T-helper 2 cell treated with Interferon-gamma antibody and Interleukin-4, amounts not matched to agents 5 μg/mL and 100 μg/mL, for 36 hours (primary cell): ENCODE measurements at regions not wholly inside any gene's neighbourhood (a gene's known extent, or its start where the extent isn't known, plus 50 kb on each side); places are given as distances from the start of the nearest gene placed in this dataset.
"Not testable (repeated sequence)": the region's sequence is repeated elsewhere in the genome, so short reads cannot be mapped to it uniquely, and the experiment has no call there.

Experiments
- DNase-seq: peaks from one replicate; pipeline ENCODE4 v3.0.0; 2021; ENCODE audit warnings: low spot score
- H3K27ac Mint-ChIP-seq: one replicate; pipeline ENCODE4 v1.8.0; 2021; ENCODE audit warnings: mild to moderate bottlenecking, mixed read lengths
- H3K27me3 Mint-ChIP-seq: one replicate; pipeline ENCODE4 v1.8.0; 2021; ENCODE audit warnings: low read depth, mixed read lengths
- H3K36me3 Mint-ChIP-seq: one replicate; pipeline ENCODE4 v1.8.0; 2021; ENCODE audit warnings: low read depth, mixed read lengths
- H3K4me1 Mint-ChIP-seq: one replicate; pipeline ENCODE4 v1.8.0; 2021; ENCODE audit warnings: low read depth, mixed read lengths
- H3K4me3 Mint-ChIP-seq: one replicate; pipeline ENCODE4 v1.8.0; 2022; ENCODE audit warnings: mild to moderate bottlenecking, moderate library complexity, mixed read lengths
- H3K9me3 Mint-ChIP-seq: one replicate; pipeline ENCODE4 v1.8.0; 2021; ENCODE audit warnings: mixed read lengths

DNA sequence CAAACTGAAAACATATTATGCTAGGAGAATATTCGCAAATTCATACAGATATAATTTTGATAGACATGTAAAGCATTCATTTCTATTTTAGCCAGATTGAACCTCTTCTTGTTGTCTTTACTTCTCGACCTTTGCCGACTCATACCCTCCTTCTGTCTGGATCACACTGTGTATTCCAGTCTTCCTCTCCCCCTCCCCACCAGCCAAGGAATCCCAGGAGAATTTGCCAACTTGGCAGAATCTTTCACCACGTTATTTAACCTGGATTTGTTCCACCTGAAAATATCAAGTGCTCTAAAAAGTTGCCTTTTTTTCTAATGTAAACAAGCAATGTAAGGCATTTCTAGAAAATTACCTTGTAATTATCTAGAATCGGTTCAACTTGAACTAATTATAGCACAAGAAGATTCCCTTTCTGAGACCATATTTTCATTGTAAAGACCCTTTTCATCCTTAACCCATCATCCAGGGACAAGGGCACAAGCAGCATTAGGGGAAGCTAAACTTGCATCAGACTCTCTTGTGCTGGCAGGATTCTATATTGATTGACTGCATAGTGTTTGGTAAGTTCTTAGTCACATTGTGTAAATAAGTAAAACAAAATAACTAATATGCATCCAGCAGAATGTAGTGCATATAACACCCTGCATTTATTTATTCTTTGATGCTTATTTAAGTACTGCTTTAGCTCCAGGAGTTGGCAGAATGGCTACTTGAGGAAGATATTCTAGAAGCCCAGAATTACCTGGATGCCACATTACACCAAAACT, 1328.7 kb upstream of the NXPH2 start:
- Mint-ChIP-seq H3K9me3 (peaks cover 34% of the 10 kb centered on the region), H3K4me1 (no peaks in the 10 kb centered on the region), H3K27me3 (no peaks in the 10 kb centered on the region), H3K27ac (no peak overlapping the region), H3K4me3 (no peak overlapping the region), H3K36me3 (no peaks in the 10 kb centered on the region)
- DNase-seq, result no peak

DNA sequence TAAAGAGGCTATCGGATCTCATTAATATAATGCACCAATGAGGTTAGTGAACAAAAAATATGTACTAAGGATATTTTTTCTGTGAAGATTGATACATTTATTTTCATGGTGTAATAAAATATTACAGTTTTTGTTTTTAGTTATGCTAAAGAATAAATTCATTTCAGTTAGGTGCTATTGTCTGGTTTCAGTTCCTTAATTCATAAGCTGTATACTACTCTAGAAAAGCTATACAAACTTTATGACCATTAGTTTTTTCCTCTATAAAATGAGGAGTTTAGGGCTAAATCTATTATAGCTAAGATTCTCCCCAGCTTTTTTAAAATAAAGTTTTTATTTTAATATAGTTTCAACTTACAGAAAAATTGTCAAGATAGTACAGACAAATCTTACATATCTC, 1311.7 kb upstream of the NXPH2 start:
- no peak for DNase-seq
- Mint-ChIP-seq H3K27ac (no peak overlapping the region), H3K27me3 (no peaks in the 10 kb centered on the region), H3K4me1 (no peaks in the 10 kb centered on the region), H3K9me3 (peaks cover 15% of the 10 kb centered on the region), H3K36me3 (no peaks in the 10 kb centered on the region), H3K4me3 (no peak overlapping the region)

DNA sequence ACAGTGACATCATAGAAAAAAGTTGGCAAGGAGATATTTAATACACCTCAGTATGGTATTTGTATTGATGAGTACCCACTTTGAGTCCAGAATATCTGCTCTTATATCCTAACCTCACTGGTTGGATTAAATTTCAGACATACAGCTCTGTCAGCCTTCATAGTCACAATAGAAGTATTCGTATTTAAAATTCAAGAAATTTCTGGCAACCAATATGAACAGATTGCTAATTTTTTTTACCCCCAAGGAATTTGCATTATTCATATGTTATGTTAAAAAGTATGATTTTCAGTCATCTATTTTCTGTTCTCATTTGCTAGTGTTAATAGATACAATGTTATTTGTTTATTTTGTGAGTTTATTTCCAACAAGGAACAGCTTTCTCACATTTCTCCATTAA, 1306.8 kb upstream of the NXPH2 start:
- Mint-ChIP-seq H3K27ac (no peak overlapping the region), H3K4me1 (no peaks in the 10 kb centered on the region), H3K4me3 (no peak overlapping the region), H3K9me3 (peaks cover 16% of the 10 kb centered on the region), H3K27me3 (no peaks in the 10 kb centered on the region), H3K36me3 (no peaks in the 10 kb centered on the region)
- no peak for DNase-seq

DNA sequence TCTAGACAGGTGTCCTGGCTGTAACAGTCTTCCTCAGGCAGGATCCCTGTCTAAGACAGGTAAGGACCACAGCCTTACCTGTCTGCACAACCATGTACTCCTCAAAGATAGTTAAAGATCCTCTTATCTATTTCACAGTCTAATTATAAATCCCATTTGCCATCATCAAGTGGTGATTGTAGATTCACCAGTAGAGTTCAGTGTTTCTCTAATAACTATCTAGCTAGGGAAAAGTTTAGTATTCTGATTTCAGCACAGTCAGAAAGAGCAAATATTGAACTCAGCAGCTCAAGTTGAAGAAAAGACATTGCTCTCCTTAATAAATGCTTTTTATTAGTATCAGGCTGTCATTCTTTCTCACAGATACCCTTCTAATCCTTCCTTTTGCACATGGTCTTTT, 1305.5 kb upstream of the NXPH2 start:
- Mint-ChIP-seq H3K9me3 (peaks cover 16% of the 10 kb centered on the region), H3K4me1 (no peaks in the 10 kb centered on the region), H3K27ac (no peak overlapping the region), H3K36me3 (no peaks in the 10 kb centered on the region), H3K4me3 (no peak overlapping the region), H3K27me3 (no peaks in the 10 kb centered on the region)
- no peak for DNase-seq

DNA sequence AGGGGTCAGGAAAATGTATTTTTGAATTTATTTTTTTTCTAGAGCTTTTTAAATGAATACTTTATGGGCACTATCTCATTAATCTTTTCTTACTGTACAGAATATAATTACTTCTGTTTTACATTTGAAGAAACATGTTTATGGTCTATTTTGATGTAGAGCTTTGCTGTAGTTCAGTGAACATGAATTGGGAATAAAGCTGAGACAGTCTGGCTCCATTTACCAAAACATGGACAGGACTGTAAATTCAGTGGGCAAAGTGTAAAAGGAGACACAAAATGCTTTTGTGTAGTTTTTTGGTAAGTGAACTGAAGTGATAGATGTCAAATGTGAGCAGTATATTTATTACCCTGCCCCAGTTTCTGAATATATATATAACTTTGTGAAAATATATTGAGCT, 1298.8 kb upstream of the NXPH2 start:
- Mint-ChIP-seq H3K27ac (no peak overlapping the region), H3K4me3 (no peak overlapping the region), H3K36me3 (no peaks in the 10 kb centered on the region), H3K9me3 (peaks cover 24% of the 10 kb centered on the region), H3K4me1 (no peaks in the 10 kb centered on the region), H3K27me3 (no peaks in the 10 kb centered on the region)
- no peak for DNase-seq

DNA sequence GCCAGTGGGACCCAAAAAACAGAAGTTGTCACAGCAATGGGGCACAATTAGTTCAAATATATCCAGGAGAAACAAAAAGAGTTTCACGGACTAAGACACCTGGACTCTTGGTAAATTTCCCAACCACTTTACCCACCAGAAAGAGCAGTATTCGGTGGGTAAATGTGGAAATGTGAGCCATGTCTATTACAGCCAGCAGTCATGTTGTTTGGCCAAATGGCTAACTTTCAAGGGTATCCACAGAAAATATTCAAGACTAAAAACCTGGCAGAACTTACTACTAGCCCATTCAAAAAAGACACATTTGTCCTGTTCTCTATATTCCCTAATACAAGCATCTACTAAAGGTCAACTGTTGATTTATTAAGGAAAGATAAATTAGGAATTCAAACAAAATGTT, 1296.0 kb upstream of the NXPH2 start:
- Mint-ChIP-seq H3K4me3 (no peak overlapping the region), H3K4me1 (no peaks in the 10 kb centered on the region), H3K27ac (no peak overlapping the region), H3K27me3 (no peaks in the 10 kb centered on the region), H3K36me3 (no peaks in the 10 kb centered on the region), H3K9me3 (peaks cover 36% of the 10 kb centered on the region)
- DNase-seq, result no peak

DNA sequence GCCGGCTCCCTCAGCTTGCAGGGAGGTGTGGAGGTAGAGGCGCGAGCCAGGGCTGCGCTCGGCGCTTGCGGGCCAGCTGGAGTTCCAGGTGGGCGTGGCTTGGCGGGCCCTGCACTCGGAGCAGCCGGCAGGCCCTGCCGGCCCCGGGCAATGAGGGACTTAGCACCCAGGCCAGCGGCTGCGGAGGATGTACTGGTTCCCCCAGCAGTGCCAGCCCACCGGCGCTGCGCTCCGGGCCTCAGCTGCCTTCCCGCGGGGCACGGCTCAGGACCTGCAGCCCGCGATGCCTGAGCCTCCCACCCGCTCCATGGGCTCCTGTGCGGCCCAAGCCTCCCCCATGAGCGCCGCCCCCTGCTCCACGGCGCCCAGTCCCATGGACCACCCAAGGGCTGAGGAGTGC, 1293.6 kb upstream of the NXPH2 start:
- H3K36me3 Mint-ChIP-seq, result not testable (repeated sequence)
- peaks cover 40% of the 10 kb centered on the region for H3K9me3 Mint-ChIP-seq

DNA sequence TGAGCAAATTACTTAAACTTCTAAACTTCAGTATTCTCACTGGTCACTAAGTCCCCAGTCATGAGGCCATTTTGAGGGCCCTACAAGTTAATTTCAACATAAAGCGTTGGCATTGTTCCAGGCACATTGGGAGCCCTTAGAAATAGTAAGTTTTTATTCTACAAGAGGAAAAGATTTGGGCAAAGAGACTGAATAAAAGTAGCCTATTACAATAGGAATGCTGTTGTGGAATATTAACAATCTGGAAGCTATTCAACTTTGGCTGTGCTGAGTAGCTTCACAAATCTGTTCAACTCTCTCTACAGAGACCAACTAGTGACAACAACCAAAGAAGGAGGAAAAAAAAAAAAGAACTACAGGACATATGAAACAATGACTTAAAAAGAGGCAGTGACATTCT, 1287.5 kb upstream of the NXPH2 start:
- Mint-ChIP-seq H3K4me3 (no peak overlapping the region), H3K4me1 (no peaks in the 10 kb centered on the region), H3K27ac (no peak overlapping the region), H3K9me3 (peaks cover 41% of the 10 kb centered on the region), H3K36me3 (no peaks in the 10 kb centered on the region), H3K27me3 (no peaks in the 10 kb centered on the region)
- no peak for DNase-seq

More for the DNA sequence above, 1293.6 kb upstream of the NXPH2 start:
- not testable (repeated sequence) for DNase-seq, H3K27me3 Mint-ChIP-seq, H3K4me3 Mint-ChIP-seq, H3K4me1 Mint-ChIP-seq, H3K27ac Mint-ChIP-seq

DNA sequence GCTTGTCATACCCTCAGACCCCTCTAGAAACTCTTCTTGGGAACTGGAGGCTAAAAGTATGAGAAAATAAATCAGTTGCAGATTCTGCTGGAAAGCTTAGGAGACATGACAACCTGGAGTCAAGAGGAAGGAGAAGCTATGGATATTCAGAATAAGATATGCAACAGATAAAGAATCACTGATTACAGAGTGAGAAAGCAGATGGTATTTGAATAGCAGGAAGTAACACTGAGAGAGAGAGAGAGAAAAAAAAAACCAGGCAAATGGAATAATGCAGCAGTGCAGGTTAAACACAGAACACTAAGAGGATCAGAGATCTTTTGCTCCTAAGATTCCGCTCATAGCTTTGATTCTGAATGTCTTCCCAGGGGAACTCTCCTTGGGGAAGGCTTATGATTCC, 1284.1 kb upstream of the NXPH2 start:
- Mint-ChIP-seq H3K4me3 (no peak overlapping the region), H3K27me3 (no peaks in the 10 kb centered on the region), H3K27ac (no peak overlapping the region), H3K36me3 (no peaks in the 10 kb centered on the region), H3K9me3 (peaks cover 27% of the 10 kb centered on the region), H3K4me1 (no peaks in the 10 kb centered on the region)
- no peak for DNase-seq

DNA sequence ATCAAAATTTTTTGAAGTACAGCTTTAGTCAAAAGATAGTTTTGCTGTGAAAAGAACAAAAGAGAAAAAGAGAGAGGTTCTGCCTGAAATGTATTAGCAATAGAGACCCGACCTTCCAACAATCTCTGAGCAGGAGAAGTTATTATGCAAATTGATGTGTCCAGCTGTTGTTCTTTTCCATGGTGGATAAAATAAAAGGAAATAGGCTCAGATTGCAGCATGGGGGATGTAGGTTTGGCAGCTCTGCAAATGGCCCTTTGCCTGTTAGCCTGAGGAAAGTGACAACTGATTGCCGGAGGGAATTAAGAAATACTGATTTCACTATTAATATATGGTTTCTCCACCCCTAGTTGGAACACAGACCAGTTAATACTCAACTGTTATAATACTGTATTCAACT, 1283.2 kb upstream of the NXPH2 start:
- no peak overlapping the region for H3K27ac Mint-ChIP-seq

DNA sequence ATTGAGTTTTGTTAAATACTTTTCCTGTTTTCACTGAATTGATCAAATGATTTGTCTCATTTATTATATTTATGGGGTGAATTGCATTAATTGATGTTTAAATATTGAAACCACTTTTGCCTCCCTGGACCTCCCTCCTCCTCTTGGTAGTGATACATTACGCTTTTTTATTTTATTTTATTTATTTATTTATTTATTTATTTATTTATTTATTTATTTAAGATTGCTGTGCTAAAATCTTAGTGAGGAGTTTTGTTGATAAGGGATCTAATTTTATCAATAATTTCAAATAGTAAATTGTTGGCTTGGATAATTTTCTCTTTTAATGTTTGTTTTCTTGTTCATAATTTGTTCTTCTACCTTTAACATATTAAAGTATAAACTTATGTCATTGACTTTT, 1281.0 kb upstream of the NXPH2 start:
- Mint-ChIP-seq H3K27ac (no peak overlapping the region), H3K4me3 (no peak overlapping the region), H3K4me1 (no peaks in the 10 kb centered on the region), H3K9me3 (peaks cover 23% of the 10 kb centered on the region), H3K36me3 (no peaks in the 10 kb centered on the region), H3K27me3 (no peaks in the 10 kb centered on the region)
- DNase-seq, result no peak

More for the DNA sequence above, 1283.2 kb upstream of the NXPH2 start:
- H3K4me3 Mint-ChIP-seq, result no peak overlapping the region
- H3K4me1 Mint-ChIP-seq, result no peaks in the 10 kb centered on the region
- no peak for DNase-seq
- no peaks in the 10 kb centered on the region for H3K36me3 Mint-ChIP-seq
- no peaks in the 10 kb centered on the region for H3K27me3 Mint-ChIP-seq
- peaks cover 23% of the 10 kb centered on the region for H3K9me3 Mint-ChIP-seq

DNA sequence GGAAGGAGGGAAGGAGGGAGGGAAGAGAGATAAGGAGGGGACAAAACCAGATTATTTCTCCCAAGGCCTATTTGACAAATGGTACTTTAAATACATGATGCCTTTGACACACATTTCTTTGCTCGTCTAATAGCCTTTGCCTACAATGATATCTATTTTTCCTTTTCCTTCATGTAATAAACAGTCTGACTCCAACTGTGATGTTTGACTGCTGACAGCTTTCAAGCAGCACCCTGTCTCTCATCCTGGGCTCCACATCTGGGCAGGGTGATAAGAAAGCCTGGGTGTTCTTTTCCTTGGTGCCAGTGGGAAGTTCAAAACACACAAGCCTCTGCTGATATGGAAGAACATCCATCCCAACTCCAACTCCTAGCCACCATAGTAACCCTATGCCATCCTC, 1277.7 kb upstream of the NXPH2 start:
- Mint-ChIP-seq H3K27me3 (no peaks in the 10 kb centered on the region), H3K27ac (no peak overlapping the region), H3K4me1 (no peaks in the 10 kb centered on the region), H3K36me3 (no peaks in the 10 kb centered on the region), H3K4me3 (no peak overlapping the region), H3K9me3 (peaks cover 15% of the 10 kb centered on the region)
- no peak for DNase-seq

DNA sequence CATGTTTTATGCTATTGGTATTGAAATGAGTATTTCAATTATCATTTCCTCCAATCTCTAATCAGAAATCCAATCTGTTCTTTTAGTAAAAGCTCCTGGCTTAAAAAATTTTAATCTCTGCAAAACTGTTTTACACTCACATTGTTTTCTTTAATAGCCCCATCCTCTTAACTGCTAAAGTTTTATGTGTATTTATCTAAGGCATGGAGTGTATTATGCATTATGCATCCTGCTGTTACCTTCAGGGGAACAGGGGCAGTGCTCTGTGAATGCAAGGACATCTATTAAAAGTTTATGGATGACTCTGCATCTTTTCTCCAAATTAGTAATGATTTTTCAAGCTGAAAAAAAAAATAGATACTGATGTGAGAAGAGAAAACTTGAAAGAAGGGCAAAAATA, 1261.6 kb upstream of the NXPH2 start:
- no peak overlapping the region for H3K27ac Mint-ChIP-seq
- H3K4me1 Mint-ChIP-seq, result no peaks in the 10 kb centered on the region
- no peak for DNase-seq
- H3K36me3 Mint-ChIP-seq, result no peaks in the 10 kb centered on the region
- no peaks in the 10 kb centered on the region for H3K27me3 Mint-ChIP-seq
- H3K4me3 Mint-ChIP-seq, result no peak overlapping the region
- H3K9me3 Mint-ChIP-seq, result peaks cover 42% of the 10 kb centered on the region

DNA sequence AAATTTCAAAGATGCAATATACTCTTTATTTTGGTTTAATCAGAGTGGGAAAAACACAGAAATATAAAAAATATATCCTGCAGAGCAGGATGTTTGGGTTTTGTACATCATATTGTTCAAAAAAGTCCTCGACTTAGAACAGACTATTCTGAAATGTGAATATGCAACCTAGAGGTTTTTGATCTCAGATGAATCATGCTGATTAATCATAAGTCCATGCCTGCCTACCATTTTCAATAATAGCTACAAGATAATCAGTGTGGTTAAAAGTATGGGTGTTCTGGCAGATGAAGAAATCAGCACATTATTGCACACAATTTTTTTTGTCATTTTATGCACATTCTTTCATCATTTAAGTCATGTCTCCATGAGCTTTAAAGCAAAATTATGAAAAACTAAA, 1261.0 kb upstream of the NXPH2 start:
- DNase-seq, result no peak
- no peak overlapping the region for H3K4me3 Mint-ChIP-seq
- no peak overlapping the region for H3K27ac Mint-ChIP-seq
- H3K36me3 Mint-ChIP-seq, result no peaks in the 10 kb centered on the region
- H3K9me3 Mint-ChIP-seq, result peaks cover 45% of the 10 kb centered on the region
- no peaks in the 10 kb centered on the region for H3K4me1 Mint-ChIP-seq
- no peaks in the 10 kb centered on the region for H3K27me3 Mint-ChIP-seq

DNA sequence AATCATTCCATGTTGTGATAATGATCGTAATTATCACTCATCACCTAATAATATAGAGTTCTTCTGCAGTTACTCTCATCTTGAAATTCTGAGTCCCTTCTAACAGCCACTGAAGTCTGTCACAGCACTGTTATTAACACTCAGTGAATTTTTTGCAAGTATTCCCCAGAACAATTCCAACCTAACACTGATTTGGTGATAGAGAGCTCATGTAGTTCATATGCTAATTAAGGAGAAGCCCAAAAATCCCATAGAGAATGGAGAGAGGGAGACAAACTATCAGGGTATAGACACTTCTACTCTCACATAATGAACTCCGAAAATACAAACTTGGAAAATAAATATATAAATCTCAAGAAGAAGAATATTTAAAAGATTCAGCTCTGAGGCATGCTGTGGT, 1253.4 kb upstream of the NXPH2 start:
- peaks cover 30% of the 10 kb centered on the region for H3K9me3 Mint-ChIP-seq

More for the DNA sequence above, 1253.4 kb upstream of the NXPH2 start:
- no peaks in the 10 kb centered on the region for H3K27me3 Mint-ChIP-seq
- peaks cover 2% of the 10 kb centered on the region for H3K36me3 Mint-ChIP-seq
- no peak overlapping the region for H3K27ac Mint-ChIP-seq
- no peak overlapping the region for H3K4me3 Mint-ChIP-seq
- no peak for DNase-seq
- H3K4me1 Mint-ChIP-seq, result no peaks in the 10 kb centered on the region
